DMS153 treated with DMSO at 0.1 percent for 48 hours (cell line): ENCODE measurements at regions not wholly inside any gene's neighbourhood (a gene's known extent, or its start where the extent isn't known, plus 50 kb on each side); places are given as distances from the start of the nearest gene placed in this dataset.
"Not testable (repeated sequence)": the region's sequence is repeated elsewhere in the genome, so short reads cannot be mapped to it uniquely, and the experiment has no call there.

ENCODE experiments used
- DNase-seq: peaks from one replicate; lab custom pipeline; 2025; ENCODE audit not compliant: unreplicated experiment; lab: John Stamatoyannopoulos, UW

GRCh38 chr12:83641789-83642188 lies 955.1 kb downstream of the TMTC2 start:
- no peak for DNase-seq

- DNase-seq = no peak
Measured at GRCh38 chr12:83634726-83635267, 948.1 kb downstream of the TMTC2 start.

GRCh38 chr12:83630526-83630925 lies 943.8 kb downstream of the TMTC2 start:
- no peak for DNase-seq

- no peak for DNase-seq
Measured at GRCh38 chr12:83629931-83630330, 943.2 kb downstream of the TMTC2 start.

DNA sequence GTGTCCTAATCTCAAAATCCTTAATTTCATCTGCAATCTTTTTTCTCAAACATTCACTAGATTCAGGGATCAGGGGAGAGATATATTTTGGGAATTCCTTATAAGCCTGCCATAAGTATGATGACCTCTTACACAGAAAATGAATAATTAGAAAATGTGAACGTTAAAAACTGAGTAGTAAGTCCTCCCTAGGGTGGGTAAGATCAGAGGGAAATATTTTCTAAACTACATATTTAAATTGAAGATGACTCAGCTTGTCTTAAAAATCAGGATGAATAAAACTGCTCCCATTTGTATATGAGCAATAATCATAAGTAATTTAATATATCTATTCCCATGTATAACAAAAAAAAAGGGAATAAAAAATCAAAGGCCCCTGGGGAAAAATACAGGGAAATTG lies 935.5 kb downstream of the TMTC2 start:
- DNase-seq = no peak

DNA sequence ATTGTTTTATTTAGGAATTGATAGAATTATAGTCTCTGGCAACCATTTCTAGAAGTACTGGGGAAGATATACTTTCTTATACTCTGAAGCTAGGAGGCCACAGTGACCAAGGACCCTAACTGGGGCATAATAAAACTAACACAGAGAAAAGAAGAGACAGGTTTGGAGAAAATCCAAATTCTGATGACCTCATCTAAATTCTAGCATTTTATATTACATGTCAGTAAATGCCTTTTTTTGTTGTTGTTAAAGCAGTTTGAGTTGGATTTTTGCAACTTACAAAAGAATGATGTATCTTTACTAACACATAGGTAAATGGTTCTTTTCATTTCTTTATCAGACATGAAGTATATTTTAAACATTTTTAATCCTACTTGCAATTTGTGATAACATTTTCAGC lies 933.3 kb downstream of the TMTC2 start:
- no peak for DNase-seq

- DNase-seq = no peak
Measured at GRCh38 chr12:83615152-83615551, 928.4 kb downstream of the TMTC2 start.

GRCh38 chr12:83613586-83614110 lies 926.9 kb downstream of the TMTC2 start:
- no peak for DNase-seq

GRCh38 chr12:83603106-83603505 lies 916.4 kb downstream of the TMTC2 start:
- DNase-seq = no peak

DNA sequence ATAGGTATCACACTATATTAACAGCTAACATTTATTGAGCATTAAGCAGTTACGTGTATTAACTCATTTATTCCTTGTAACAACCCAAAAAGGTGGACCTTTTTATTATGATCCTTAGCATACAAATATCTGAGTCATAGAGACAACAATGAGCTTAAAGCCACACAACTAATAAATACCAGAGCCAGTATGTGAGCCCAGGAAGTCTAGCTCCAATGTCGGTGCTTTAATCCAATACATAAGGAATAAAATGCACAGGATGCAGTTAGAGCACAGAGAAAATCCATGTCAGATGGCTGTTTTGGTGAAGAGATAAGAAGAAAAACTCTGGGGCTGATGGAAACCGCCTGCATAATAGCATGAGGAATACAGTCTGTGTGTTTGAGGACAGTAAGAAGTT lies 888.6 kb downstream of the TMTC2 start:
- no peak for DNase-seq

DNA sequence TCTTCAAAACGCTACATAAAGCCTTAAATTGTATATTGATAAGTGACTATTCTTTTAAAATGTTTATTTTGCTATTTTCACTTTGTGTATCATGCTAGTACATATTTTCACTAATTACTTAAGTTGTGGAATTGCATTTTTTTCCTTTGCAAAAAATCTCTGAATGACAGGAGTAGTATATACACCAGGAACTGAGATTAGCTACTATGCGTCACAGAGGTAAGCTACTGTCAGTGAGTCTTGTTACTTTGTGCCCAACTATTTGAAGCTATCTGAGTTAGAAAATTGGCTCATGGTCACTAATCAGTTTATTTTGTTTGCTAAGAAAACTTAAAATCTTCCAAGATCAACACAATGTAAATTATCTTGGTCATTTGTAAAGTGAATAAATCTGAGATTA lies 887.4 kb downstream of the TMTC2 start:
- no peak for DNase-seq

- DNase-seq = no peak
Measured at GRCh38 chr12:83573671-83574070, 887.0 kb downstream of the TMTC2 start.

GRCh38 chr12:83559650-83560049 lies 872.9 kb downstream of the TMTC2 start:
- no peak for DNase-seq

DNA sequence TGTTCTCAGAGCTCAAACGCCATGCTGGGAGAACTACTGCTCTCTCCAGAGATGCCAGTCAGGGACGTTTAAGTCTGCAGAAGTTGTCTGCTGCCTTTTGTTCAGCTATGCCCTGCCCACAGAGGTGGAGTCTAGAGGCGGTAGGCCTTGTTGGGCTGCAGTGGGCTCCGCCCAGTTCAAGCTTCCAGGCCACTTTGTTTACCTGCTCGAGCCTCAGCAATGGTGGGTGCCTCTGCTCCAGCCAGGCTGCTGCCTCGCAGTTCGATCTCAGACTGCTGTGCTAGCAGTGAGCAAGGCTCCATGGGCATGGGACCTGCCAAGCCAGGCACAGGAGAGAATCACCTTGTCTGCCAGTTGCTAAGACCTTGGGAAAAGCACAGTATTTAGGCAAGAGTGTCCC lies 869.3 kb downstream of the TMTC2 start:
- not testable (repeated sequence) for DNase-seq

GRCh38 chr12:83541446-83541845 lies 854.7 kb downstream of the TMTC2 start:
- no peak for DNase-seq

DNA sequence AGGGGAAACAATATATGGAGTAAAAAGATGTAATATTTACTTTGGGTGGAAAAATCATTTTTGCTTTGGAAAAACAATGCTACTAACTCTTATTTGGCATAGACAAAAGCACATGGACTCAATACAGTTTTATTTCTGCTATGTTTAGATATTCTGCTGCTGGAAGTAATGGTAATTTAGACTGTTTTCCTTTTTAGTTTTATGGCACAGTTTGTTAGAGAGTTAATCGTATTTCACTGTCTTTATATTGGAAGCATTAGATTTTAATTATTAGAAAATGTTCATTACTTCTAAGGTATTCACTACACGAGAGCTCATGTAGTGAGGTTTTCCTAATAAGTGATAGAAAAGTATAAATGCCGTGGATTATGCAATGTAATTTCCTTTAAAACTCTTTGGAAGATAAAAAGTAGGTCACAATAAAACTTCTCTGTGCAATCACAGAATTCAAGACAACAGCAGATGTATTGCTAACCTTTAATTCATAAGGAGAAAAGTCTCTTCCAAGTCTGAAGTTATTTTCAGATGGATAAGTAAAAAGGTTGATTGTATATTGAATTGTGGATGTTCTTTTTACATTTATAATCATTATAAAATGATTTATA lies 851.8 kb downstream of the TMTC2 start:
- no peak for DNase-seq

DNA sequence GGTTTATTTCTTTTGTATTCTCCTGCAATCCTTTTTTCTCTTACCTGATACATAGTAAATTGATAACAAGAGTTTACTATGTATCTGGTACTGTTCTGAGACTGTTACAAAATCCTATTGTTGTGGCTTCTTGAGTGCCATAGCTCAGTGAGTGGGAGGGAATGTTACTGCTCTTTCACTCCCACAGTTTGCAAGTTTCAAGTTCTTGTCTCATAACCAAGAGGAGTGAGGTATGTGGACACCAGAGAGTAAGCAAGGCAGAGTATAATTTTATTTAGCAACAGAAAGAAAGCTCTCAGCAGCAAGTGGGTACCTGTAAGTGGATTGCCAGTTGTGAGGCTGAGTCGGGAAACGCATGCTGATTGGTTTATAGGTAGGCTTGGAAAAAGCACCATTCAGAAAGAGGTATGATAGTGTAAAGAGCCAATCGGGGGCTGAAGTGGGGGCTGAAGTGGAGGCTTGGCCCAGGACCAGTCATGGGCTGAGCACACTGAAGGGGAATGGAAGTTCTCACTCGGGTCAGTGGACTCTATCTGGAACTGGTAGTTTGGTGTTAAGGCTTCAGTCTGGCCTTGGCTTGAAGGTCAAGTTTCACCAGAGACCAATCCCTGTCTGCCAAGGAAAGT lies 850.8 kb downstream of the TMTC2 start:
- no peak for DNase-seq

- no peak for DNase-seq
Measured at GRCh38 chr12:83536496-83536895, 849.8 kb downstream of the TMTC2 start.

DNA sequence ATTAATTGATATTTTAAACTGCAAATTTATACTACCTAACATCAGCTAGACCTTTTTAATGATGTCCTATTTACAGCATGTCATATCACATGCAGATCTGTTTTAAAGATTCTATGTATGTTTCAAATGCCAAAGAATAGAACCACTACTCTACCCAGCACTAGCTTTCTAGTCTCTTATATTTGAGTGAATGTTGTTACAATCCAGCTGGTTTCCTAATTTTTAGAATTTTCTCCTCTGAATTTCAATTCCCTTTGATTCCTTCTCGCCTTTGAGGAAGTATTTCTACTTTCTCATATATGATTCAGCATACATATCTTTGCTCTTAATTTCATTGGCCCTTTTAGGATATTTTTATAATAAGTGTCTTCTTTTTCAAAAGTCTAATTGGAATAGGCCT lies 841.9 kb downstream of the TMTC2 start:
- no peak for DNase-seq

- no peak for DNase-seq
Measured at GRCh38 chr12:83527810-83528209, 841.1 kb downstream of the TMTC2 start.

DNA sequence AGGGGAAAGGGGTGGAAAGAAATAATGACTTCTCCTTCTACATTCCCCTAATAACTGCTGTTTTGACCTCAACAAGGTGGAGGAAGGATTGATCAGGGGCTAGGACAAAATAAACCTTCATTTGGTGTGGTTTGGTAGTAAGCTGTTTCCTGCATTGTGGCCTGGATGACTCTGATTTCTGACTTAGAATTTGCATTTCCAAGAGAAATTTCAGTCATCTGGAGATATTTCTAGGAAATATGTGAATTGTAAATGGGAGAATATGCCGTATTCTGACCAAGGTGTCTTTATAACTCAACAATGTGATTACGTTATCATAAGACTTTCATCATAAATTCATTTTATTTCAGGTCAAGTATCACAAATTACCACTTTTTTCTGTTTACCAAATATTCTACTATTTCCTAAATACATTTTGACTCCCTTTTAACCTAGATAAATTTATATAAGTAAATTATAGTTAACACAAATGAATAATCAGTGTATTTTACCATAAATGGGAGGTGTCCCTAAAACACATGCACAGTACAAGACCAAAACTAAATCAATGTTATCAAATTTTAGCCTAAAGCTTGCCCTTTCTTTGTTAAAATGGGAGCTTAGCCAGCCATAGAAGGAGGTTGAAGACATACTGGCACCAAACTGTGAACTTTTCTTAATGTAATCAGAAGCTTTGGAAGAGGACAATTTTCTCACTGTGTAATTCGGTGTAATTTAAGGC lies 828.8 kb downstream of the TMTC2 start:
- no peak for DNase-seq

GRCh38 chr12:83514372-83514771 lies 827.7 kb downstream of the TMTC2 start:
- DNase-seq = peak; percentile 85
